ENCODE measurements at regions not wholly inside any gene's neighbourhood (a gene's known extent, or its start where the extent isn't known, plus 50 kb on each side); places are given as distances from the start of the nearest gene placed in this dataset.

- Mint-ChIP-seq H3K4me3 (no peak overlapping the region), H3K4me1 (ENCODE audit: low read depth) (no peaks in the 10 kb centered on the region), H3K27me3 (ENCODE audit: low read depth) (no peaks in the 10 kb centered on the region), H3K36me3 (ENCODE audit: low read depth) (no peaks in the 10 kb centered on the region), H3K27ac (no peak overlapping the region), H3K9me3 (ENCODE audit: insufficient read depth) (no peaks in the 10 kb centered on the region)
- POLR2A ChIA-PET, result no interaction called here
- CTCF ChIA-PET, result no interaction called here
- no peak for DNase-seq
- ATAC-seq, result no peak
Observed at GRCh38 chr2:114044985-114045384, 155.1 kb downstream of the ACTR3 start.

- POLR2A ChIA-PET, result no interaction called here
- Mint-ChIP-seq H3K27ac (no peak overlapping the region), H3K27me3 (ENCODE audit: low read depth) (peaks cover 2% of the 10 kb centered on the region), H3K4me3 (no peak overlapping the region), H3K9me3 (ENCODE audit: insufficient read depth) (no peaks in the 10 kb centered on the region), H3K36me3 (ENCODE audit: low read depth) (no peaks in the 10 kb centered on the region), H3K4me1 (ENCODE audit: low read depth) (no peaks in the 10 kb centered on the region)
- CTCF ChIA-PET, result no interaction called here
- ATAC-seq (no peak), DNase-seq (no peak)
Observed at GRCh38 chr2:114046373-114046772, 156.5 kb downstream of the ACTR3 start.

GRCh38 chr2:114046866-114047435 lies 157.1 kb downstream of the ACTR3 start:
- no peak overlapping the region for H3K27ac Mint-ChIP-seq
- ChIA-PET POLR2A (no interaction called here), CTCF (no interaction called here)
- no peaks in the 10 kb centered on the region for H3K4me1 Mint-ChIP-seq (ENCODE audit: low read depth)
- no peaks in the 10 kb centered on the region for H3K9me3 Mint-ChIP-seq (ENCODE audit: insufficient read depth)
- H3K27me3 Mint-ChIP-seq (ENCODE audit: low read depth), result peaks cover 2% of the 10 kb centered on the region
- no peaks in the 10 kb centered on the region for H3K36me3 Mint-ChIP-seq (ENCODE audit: low read depth)
- H3K4me3 Mint-ChIP-seq, result no peak overlapping the region
- no peak for ATAC-seq
- DNase-seq, result no peak

- DNase-seq (no peak), ATAC-seq (no peak)
- Mint-ChIP-seq H3K27ac (no peak overlapping the region), H3K36me3 (ENCODE audit: low read depth) (no peaks in the 10 kb centered on the region), H3K4me3 (no peak overlapping the region), H3K27me3 (ENCODE audit: low read depth) (peaks cover 9% of the 10 kb centered on the region), H3K9me3 (ENCODE audit: insufficient read depth) (no peaks in the 10 kb centered on the region), H3K4me1 (ENCODE audit: low read depth) (no peaks in the 10 kb centered on the region)
- POLR2A ChIA-PET, result no interaction called here
- CTCF ChIA-PET, result no interaction called here
Observed at GRCh38 chr2:114049280-114049679, 159.4 kb downstream of the ACTR3 start.

- no peak for ATAC-seq
- no peak overlapping the region for H3K4me3 Mint-ChIP-seq
- H3K36me3 Mint-ChIP-seq (ENCODE audit: low read depth), result no peaks in the 10 kb centered on the region
Observed at GRCh38 chr2:114049826-114050225, 159.9 kb downstream of the ACTR3 start.

GRCh38 chr2:114056294-114057143 lies 166.6 kb downstream of the ACTR3 start:
- DNase-seq (no peak), ATAC-seq (no peak)
- Mint-ChIP-seq H3K4me1 (ENCODE audit: low read depth) (no peaks in the 10 kb centered on the region), H3K27ac (no peak overlapping the region), H3K9me3 (ENCODE audit: insufficient read depth) (no peaks in the 10 kb centered on the region), H3K4me3 (no peak overlapping the region), H3K27me3 (ENCODE audit: low read depth) (peaks cover 7% of the 10 kb centered on the region), H3K36me3 (ENCODE audit: low read depth) (no peaks in the 10 kb centered on the region)
- CTCF ChIA-PET, result no interaction called here
- POLR2A ChIA-PET, result no interaction called here

More at GRCh38 chr2:114049826-114050225, 159.9 kb downstream of the ACTR3 start:
- Mint-ChIP-seq H3K4me1 (ENCODE audit: low read depth) (no peaks in the 10 kb centered on the region), H3K27me3 (ENCODE audit: low read depth) (peaks cover 9% of the 10 kb centered on the region), H3K27ac (no peak overlapping the region), H3K9me3 (ENCODE audit: insufficient read depth) (no peaks in the 10 kb centered on the region)
- POLR2A ChIA-PET, result no interaction called here
- CTCF ChIA-PET, result no interaction called here
- no peak for DNase-seq

- Mint-ChIP-seq H3K27ac (no peak overlapping the region), H3K9me3 (ENCODE audit: insufficient read depth) (no peaks in the 10 kb centered on the region), H3K27me3 (ENCODE audit: low read depth) (peaks cover 7% of the 10 kb centered on the region), H3K36me3 (ENCODE audit: low read depth) (no peaks in the 10 kb centered on the region), H3K4me3 (no peak overlapping the region), H3K4me1 (ENCODE audit: low read depth) (no peaks in the 10 kb centered on the region)
- ChIA-PET POLR2A (no interaction called here), CTCF (no interaction called here)
- no peak for DNase-seq
- no peak for ATAC-seq
Observed at GRCh38 chr2:114057638-114058037, 167.7 kb downstream of the ACTR3 start.

GRCh38 chr2:114061566-114062098 lies 171.7 kb downstream of the ACTR3 start:
- ATAC-seq (no peak), DNase-seq (no peak)
- H3K9me3 Mint-ChIP-seq (ENCODE audit: insufficient read depth), result no peaks in the 10 kb centered on the region
- H3K36me3 Mint-ChIP-seq (ENCODE audit: low read depth), result no peaks in the 10 kb centered on the region
- H3K4me3 Mint-ChIP-seq, result no peak overlapping the region
- ChIA-PET CTCF (no interaction called here), POLR2A (no interaction called here)
- peaks cover 4% of the 10 kb centered on the region for H3K4me1 Mint-ChIP-seq (ENCODE audit: low read depth)
- peaks cover 3% of the 10 kb centered on the region for H3K27me3 Mint-ChIP-seq (ENCODE audit: low read depth)
- no peak overlapping the region for H3K27ac Mint-ChIP-seq

GRCh38 chr2:114063346-114063745 lies 173.5 kb downstream of the ACTR3 start:
- ChIA-PET CTCF (no interaction called here), POLR2A (no interaction called here)
- peaks cover 4% of the 10 kb centered on the region for H3K4me1 Mint-ChIP-seq (ENCODE audit: low read depth)
- no peak overlapping the region for H3K4me3 Mint-ChIP-seq
- H3K27me3 Mint-ChIP-seq (ENCODE audit: low read depth), result peaks cover 3% of the 10 kb centered on the region
- H3K27ac Mint-ChIP-seq, result no peak overlapping the region
- no peak for DNase-seq
- ATAC-seq, result no peak
- no peaks in the 10 kb centered on the region for H3K9me3 Mint-ChIP-seq (ENCODE audit: insufficient read depth)
- no peaks in the 10 kb centered on the region for H3K36me3 Mint-ChIP-seq (ENCODE audit: low read depth)

- H3K27ac Mint-ChIP-seq, result no peak overlapping the region
- H3K36me3 Mint-ChIP-seq (ENCODE audit: low read depth), result no peaks in the 10 kb centered on the region
- no peaks in the 10 kb centered on the region for H3K9me3 Mint-ChIP-seq (ENCODE audit: insufficient read depth)
- ATAC-seq (no peak), DNase-seq (no peak)
- H3K27me3 Mint-ChIP-seq (ENCODE audit: low read depth), result peaks cover 3% of the 10 kb centered on the region
- ChIA-PET CTCF (no interaction called here), POLR2A (no interaction called here)
- no peak overlapping the region for H3K4me3 Mint-ChIP-seq
- H3K4me1 Mint-ChIP-seq (ENCODE audit: low read depth), result peaks cover 4% of the 10 kb centered on the region
Observed at GRCh38 chr2:114065731-114066130, 175.8 kb downstream of the ACTR3 start.

GRCh38 chr2:114066186-114066747 lies 176.4 kb downstream of the ACTR3 start:
- DNase-seq, result no peak
- Mint-ChIP-seq H3K9me3 (ENCODE audit: insufficient read depth) (no peaks in the 10 kb centered on the region), H3K4me1 (ENCODE audit: low read depth) (peaks cover 4% of the 10 kb centered on the region), H3K27me3 (ENCODE audit: low read depth) (peaks cover 3% of the 10 kb centered on the region), H3K36me3 (ENCODE audit: low read depth) (no peaks in the 10 kb centered on the region), H3K27ac (no peak overlapping the region), H3K4me3 (no peak overlapping the region)
- POLR2A ChIA-PET, result no interaction called here
- ATAC-seq, result no peak
- CTCF ChIA-PET, result no interaction called here

GRCh38 chr2:114068438-114068837 lies 178.5 kb downstream of the ACTR3 start:
- CTCF ChIA-PET, result no interaction called here
- no peak overlapping the region for H3K4me3 Mint-ChIP-seq
- no peak overlapping the region for H3K27ac Mint-ChIP-seq
- H3K4me1 Mint-ChIP-seq (ENCODE audit: low read depth), result no peaks in the 10 kb centered on the region
- no peak for DNase-seq
- H3K27me3 Mint-ChIP-seq (ENCODE audit: low read depth), result peaks cover 3% of the 10 kb centered on the region
- POLR2A ChIA-PET, result no interaction called here
- no peaks in the 10 kb centered on the region for H3K9me3 Mint-ChIP-seq (ENCODE audit: insufficient read depth)
- H3K36me3 Mint-ChIP-seq (ENCODE audit: low read depth), result no peaks in the 10 kb centered on the region
- ATAC-seq, result no peak
